Trophoblast cell (in vitro differentiated cells and primary cell): ENCODE measurements at regions not wholly inside any gene's neighbourhood (a gene's known extent, or its start where the extent isn't known, plus 50 kb on each side); places are given as distances from the start of the nearest gene placed in this dataset.
A peak's percentile ranks its signal among the peaks of the same experiment; 100 is the strongest.
"Not testable (repeated sequence)": the region's sequence is repeated elsewhere in the genome, so short reads cannot be mapped to it uniquely, and the experiment has no call there.

Experiments used
- DNase-seq, 2 donors: peaks; one replicate each; pipeline ENCODE4 v3.0.0-alpha.2; 2016
- H2AFZ ChIP-seq: 2 replicates; pipeline ENCODE4 v1.6.1; 2013; ENCODE audit warnings: low read length, moderate library complexity, mild to moderate bottlenecking; ENCODE audit not compliant: insufficient read depth, poor library complexity
- H2AK5ac ChIP-seq: 2 replicates; pipeline ENCODE4 v1.6.1; 2013; ENCODE audit warnings: mild to moderate bottlenecking, low read length
- H2BK120ac ChIP-seq: 2 replicates; pipeline ENCODE4 v1.6.1; 2013; ENCODE audit warnings: low read length, mild to moderate bottlenecking, moderate library complexity; ENCODE audit not compliant: insufficient read depth, poor library complexity
- H2BK12ac ChIP-seq: 2 replicates; pipeline ENCODE4 v1.6.1; 2013; ENCODE audit warnings: mild to moderate bottlenecking, low read length, moderate library complexity
- H2BK5ac ChIP-seq: 2 replicates; pipeline ENCODE4 v1.6.1; 2013; ENCODE audit warnings: low read length, low read depth, moderate library complexity, mild to moderate bottlenecking; ENCODE audit not compliant: poor library complexity
- H3K14ac ChIP-seq: 2 replicates; pipeline ENCODE4 v1.6.1; 2013; ENCODE audit warnings: mild to moderate bottlenecking, low read length
- H3K18ac ChIP-seq: 2 replicates; pipeline ENCODE4 v1.6.1; 2013; ENCODE audit warnings: mild to moderate bottlenecking, low read length
- H3K23ac ChIP-seq: 2 replicates; pipeline ENCODE4 v1.6.1; 2013; ENCODE audit warnings: low read length
- H3K27ac ChIP-seq: 2 replicates; pipeline ENCODE4 v1.5.1; 2013; ENCODE audit warnings: low read depth, mild to moderate bottlenecking, inconsistent platforms, low read length, moderate library complexity
- H3K27me3 ChIP-seq: 2 replicates; pipeline ENCODE4 v1.6.1; 2013; ENCODE audit warnings: inconsistent platforms, mild to moderate bottlenecking, low read length, moderate library complexity; ENCODE audit not compliant: insufficient read depth
- H3K36me3 ChIP-seq, 2 experiments: 1 replicate in 1 of 2; 2 replicates in 1 of 2; pipeline ENCODE4 v1.6.1; 2013; ENCODE audit warnings: low read length in 2 of 2, mild to moderate bottlenecking in 2 of 2, moderate library complexity in 1 of 2; ENCODE audit not compliant: insufficient read depth in 2 of 2, control insufficient read depth in 1 of 2
- H3K4ac ChIP-seq: 2 replicates; pipeline ENCODE4 v1.6.1; 2013; ENCODE audit warnings: low read depth, mild to moderate bottlenecking, low read length, moderate library complexity
- H3K4me1 ChIP-seq, 2 experiments: 1 replicate in 1 of 2; 2 replicates in 1 of 2; pipeline ENCODE4 v1.6.1; 2013; ENCODE audit warnings: low read length in 2 of 2, mild to moderate bottlenecking in 2 of 2, moderate library complexity in 1 of 2; ENCODE audit not compliant: insufficient read depth in 2 of 2, control insufficient read depth in 1 of 2
- H3K4me2 ChIP-seq: 2 replicates; pipeline ENCODE4 v1.6.1; 2013; ENCODE audit warnings: inconsistent platforms, mild to moderate bottlenecking, low read length, moderate library complexity
- H3K4me3 ChIP-seq: 2 replicates; pipeline ENCODE4 v1.5.1; 2013; ENCODE audit warnings: mild to moderate bottlenecking, low read depth, low read length, inconsistent platforms
- H3K79me1 ChIP-seq: one replicate; pipeline ENCODE4 v1.6.1; 2013; ENCODE audit warnings: low read length
- H3K79me2 ChIP-seq: 2 replicates; pipeline ENCODE4 v1.6.1; 2013; ENCODE audit warnings: low read length, mild to moderate bottlenecking; ENCODE audit not compliant: control insufficient read depth, insufficient read depth, poor library complexity
- H3K9ac ChIP-seq: 2 replicates; pipeline ENCODE4 v1.6.1; 2013; ENCODE audit warnings: mild to moderate bottlenecking, low read length
- H3K9me3 ChIP-seq: 2 replicates; pipeline ENCODE4 v1.6.1; 2013; ENCODE audit warnings: low read depth, mild to moderate bottlenecking, control low read depth, inconsistent platforms, low read length; ENCODE audit not compliant: insufficient read depth
- H4K12ac ChIP-seq: 2 replicates; pipeline ENCODE4 v1.6.1; 2013; ENCODE audit warnings: low read depth, mild to moderate bottlenecking, low read length, moderate library complexity
- H4K8ac ChIP-seq: 2 replicates; pipeline ENCODE4 v1.6.1; 2013; ENCODE audit warnings: low read depth, mild to moderate bottlenecking, low read length, moderate library complexity
- H4K91ac ChIP-seq: one replicate; pipeline ENCODE4 v1.6.1; 2013; ENCODE audit warnings: low read depth, mild to moderate bottlenecking, low read length, moderate library complexity
- WGBS: extraction: QIAGEN DNeasy Blood & Tissue Kit; methylation state at CpG from one replicate; pipeline ENCODE4 v1.1.7; 2013; ENCODE audit warnings: missing lambda C conversion rate; ENCODE audit not compliant: insufficient read length, insufficient coverage; ENCODE audit errors: extremely low coverage; 5-methylcytosine and 5-hydroxymethylcytosine counted together

DNA sequence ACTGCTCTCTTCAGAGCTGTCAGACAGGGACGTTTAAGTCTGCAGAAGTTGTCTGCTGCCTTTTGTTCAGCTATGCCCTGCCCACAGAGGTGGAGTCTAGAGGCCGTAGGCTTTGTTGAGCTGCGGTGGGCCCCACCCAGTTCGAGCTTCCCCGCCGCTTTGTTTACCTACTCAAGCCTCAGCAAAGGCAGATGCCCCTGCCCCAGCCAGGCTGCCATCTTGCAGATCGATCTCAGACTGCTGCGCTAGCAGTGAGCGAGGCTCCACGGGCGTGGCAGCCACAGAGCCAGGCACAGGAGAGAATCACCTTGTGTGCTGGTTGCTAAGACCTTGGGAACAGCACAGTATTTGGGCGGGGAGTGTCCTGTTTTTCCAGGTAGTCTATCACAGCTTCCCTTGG is 120.8 kb upstream of the SOX2 start:
- H3K4me3 ChIP-seq, H2BK120ac ChIP-seq, H4K12ac ChIP-seq, H2BK12ac ChIP-seq, H3K9me3 ChIP-seq, DNase-seq, H3K36me3 ChIP-seq, H3K79me1 ChIP-seq, H3K79me2 ChIP-seq, H3K4me1 ChIP-seq, H2AFZ ChIP-seq, H3K18ac ChIP-seq, H3K27ac ChIP-seq, H4K8ac ChIP-seq, H4K91ac ChIP-seq, H3K14ac ChIP-seq, H3K23ac ChIP-seq, H3K4ac ChIP-seq, H3K4me2 ChIP-seq, H2BK5ac ChIP-seq, H2AK5ac ChIP-seq, H3K27me3 ChIP-seq, H3K9ac ChIP-seq: not testable (repeated sequence)
- WGBS = no CpG with 5 or more reads among the region's 12 CpGs

DNA sequence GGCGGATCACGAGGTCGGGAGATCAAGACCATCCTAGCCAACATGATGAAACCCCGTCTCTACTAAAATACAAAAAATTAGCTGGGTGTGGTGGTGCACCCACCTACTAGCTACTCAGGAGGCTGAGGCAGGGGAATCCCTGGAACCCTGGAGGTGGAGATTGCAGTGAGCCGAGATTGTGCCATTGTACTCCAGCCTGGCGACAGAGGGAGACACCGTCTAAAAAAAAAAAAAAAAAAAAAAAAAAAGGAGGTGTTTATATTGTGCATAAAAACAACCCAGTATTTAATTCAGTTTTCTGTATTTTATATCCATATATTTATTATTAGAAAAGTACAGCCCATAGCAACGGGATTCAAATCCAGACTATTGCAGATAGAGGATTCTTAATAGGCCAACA is 129.1 kb upstream of the SOX2 start:
- Histone ChIP-seq H3K4ac (no peak overlapping the region), H2AFZ (no peak overlapping the region), H3K23ac (no peak overlapping the region), H3K14ac (no peak overlapping the region), H4K8ac (no peak overlapping the region), H3K27me3 (no peaks in the 10 kb centered on the region), H2BK12ac (no peak overlapping the region), H3K79me1 (no peaks in the 10 kb centered on the region), H3K36me3 (no peaks in the 10 kb centered on the region), H3K4me3 (no peak overlapping the region), H4K91ac (no peak overlapping the region), H3K18ac (no peak overlapping the region), H2BK120ac (no peak overlapping the region), H3K79me2 (no peaks in the 10 kb centered on the region), H3K4me2 (no peak overlapping the region), H3K27ac (no peak overlapping the region), H4K12ac (no peak overlapping the region), H3K9me3 (no peaks in the 10 kb centered on the region), H3K4me1 (no peaks in the 10 kb centered on the region), H2BK5ac (no peak overlapping the region), H2AK5ac (no peak overlapping the region), H3K9ac (no peak overlapping the region)
- no CpG with 5 or more reads among the region's 8 CpGs for WGBS
- DNase-seq = no peak

DNA sequence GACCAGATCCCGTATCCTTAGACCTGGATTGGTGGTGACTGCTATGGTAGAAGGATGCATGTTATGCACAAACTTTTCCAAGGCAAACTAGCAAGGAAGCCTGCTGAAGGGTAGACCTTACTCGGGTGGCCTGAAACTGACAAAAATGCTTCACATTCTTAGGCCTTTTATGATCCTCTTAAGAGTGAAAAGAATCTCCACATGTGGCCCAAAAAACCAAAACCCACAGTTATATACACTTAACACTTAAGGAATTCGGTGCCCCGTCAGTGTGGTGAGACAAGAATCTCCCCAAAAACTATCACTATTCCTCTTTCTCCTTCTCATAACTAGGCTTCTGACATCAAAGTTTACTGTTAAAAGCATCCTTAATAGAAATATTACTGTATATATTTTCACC is 130.1 kb upstream of the SOX2 start:
- Histone ChIP-seq H4K91ac (no peak overlapping the region), H3K9me3 (no peaks in the 10 kb centered on the region), H2AK5ac (no peak overlapping the region), H3K79me2 (no peaks in the 10 kb centered on the region), H4K12ac (no peak overlapping the region), H3K27me3 (no peaks in the 10 kb centered on the region), H3K4me3 (no peak overlapping the region), H3K18ac (no peak overlapping the region), H3K9ac (no peak overlapping the region), H3K4me2 (no peak overlapping the region), H3K14ac (no peak overlapping the region), H3K27ac (no peak overlapping the region), H3K4me1 (no peaks in the 10 kb centered on the region), H2BK12ac (no peak overlapping the region), H3K4ac (no peak overlapping the region), H3K23ac (peak overlapping the region; percentile 10), H4K8ac (no peak overlapping the region), H3K79me1 (no peaks in the 10 kb centered on the region), H2BK120ac (no peak overlapping the region), H2BK5ac (no peak overlapping the region), H2AFZ (no peak overlapping the region), H3K36me3 (no peaks in the 10 kb centered on the region)
- no CpG with 5 or more reads among the region's 4 CpGs for WGBS
- DNase-seq = no peak

DNA sequence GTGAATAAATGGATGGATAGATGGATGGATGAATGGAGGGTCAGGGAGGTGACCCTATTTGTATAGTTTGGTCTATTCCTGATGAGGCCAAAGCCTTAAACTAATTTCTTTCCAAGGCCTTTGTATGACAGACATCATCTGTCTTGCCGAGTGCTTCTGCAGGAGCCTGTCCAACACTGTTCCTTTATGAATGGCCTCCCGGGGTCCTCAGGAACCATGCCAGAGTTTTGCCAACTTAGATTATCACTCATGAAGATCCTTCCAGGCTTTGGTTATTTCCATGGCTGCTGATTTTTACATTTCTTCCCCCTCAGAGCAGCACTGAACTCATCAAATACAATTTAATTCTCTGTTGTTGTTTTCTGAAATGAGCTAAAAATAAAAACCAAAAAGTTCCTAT is 133.0 kb upstream of the SOX2 start:
- Histone ChIP-seq H4K12ac (no peak overlapping the region), H3K27ac (no peak overlapping the region), H2AK5ac (no peak overlapping the region), H3K14ac (no peak overlapping the region), H3K4me2 (no peak overlapping the region), H3K9me3 (no peaks in the 10 kb centered on the region), H3K9ac (no peak overlapping the region), H3K79me2 (no peaks in the 10 kb centered on the region), H4K8ac (no peak overlapping the region), H3K23ac (no peak overlapping the region), H3K27me3 (no peaks in the 10 kb centered on the region), H2BK5ac (no peak overlapping the region), H3K18ac (no peak overlapping the region), H3K4me3 (no peak overlapping the region), H2BK12ac (no peak overlapping the region), H4K91ac (no peak overlapping the region), H3K36me3 (no peaks in the 10 kb centered on the region), H2BK120ac (no peak overlapping the region), H3K4ac (no peak overlapping the region), H3K79me1 (no peaks in the 10 kb centered on the region), H2AFZ (no peak overlapping the region), H3K4me1 (no peaks in the 10 kb centered on the region)
- WGBS = no CpG with 5 or more reads among the region's 2 CpGs
- no peak for DNase-seq
